ENCODE measurements at regions not wholly inside any gene's neighbourhood (a gene's known extent, or its start where the extent isn't known, plus 50 kb on each side); places are given as distances from the start of the nearest gene placed in this dataset.

DNA sequence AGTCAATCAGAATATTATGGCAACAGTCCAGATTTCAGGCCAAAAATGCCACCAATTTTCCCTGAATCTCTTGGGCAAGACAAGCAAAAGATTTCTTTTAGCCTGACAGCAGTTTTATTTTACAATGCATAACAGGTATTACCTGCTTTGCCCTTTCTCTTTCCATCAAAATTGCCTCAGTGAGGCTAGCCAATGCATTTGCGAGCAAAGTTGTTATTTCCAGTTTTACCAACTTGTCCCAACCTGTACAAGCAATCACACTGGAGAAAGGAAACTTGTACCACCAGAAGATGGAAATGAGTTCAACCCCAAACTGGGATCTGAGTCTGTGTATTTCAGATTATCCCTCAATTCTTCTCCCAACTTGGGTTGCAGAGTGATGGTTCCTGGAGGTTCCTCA lies 279.9 kb upstream of the CDYL start:
- Histone ChIP-seq H3K4me3 (ENCODE audit: low read length) (no peak overlapping the region), H3K27me3 (ENCODE audit: insufficient read depth, low read depth, low read length) (no peaks in the 10 kb centered on the region), H3F3A (ENCODE audit: insufficient read depth, low read length, poor library complexity, severe bottlenecking) (no peaks in the 10 kb centered on the region), H2AFZ (ENCODE audit: low read depth, low read length) (no peak overlapping the region), H3K9me2 (ENCODE audit: insufficient read depth, low read length) (no peaks in the 10 kb centered on the region), H3K9ac (ENCODE audit: low read length) (no peak overlapping the region), H3K27ac (ENCODE audit: low read length) (no peak overlapping the region), H3K36me3 (ENCODE audit: insufficient read depth, low read length) (no peaks in the 10 kb centered on the region), H3K4me2 (ENCODE audit: low read length) (no peak overlapping the region), H4K20me1 (ENCODE audit: insufficient read depth) (no peaks in the 10 kb centered on the region), H3K79me2 (replicated peaks; ENCODE audit: insufficient read depth, low read length) (no peaks in the 10 kb centered on the region), H3K9me3 (ENCODE audit: low read length) (no peaks in the 10 kb centered on the region)
- TF ChIP-seq, protein P1, sequence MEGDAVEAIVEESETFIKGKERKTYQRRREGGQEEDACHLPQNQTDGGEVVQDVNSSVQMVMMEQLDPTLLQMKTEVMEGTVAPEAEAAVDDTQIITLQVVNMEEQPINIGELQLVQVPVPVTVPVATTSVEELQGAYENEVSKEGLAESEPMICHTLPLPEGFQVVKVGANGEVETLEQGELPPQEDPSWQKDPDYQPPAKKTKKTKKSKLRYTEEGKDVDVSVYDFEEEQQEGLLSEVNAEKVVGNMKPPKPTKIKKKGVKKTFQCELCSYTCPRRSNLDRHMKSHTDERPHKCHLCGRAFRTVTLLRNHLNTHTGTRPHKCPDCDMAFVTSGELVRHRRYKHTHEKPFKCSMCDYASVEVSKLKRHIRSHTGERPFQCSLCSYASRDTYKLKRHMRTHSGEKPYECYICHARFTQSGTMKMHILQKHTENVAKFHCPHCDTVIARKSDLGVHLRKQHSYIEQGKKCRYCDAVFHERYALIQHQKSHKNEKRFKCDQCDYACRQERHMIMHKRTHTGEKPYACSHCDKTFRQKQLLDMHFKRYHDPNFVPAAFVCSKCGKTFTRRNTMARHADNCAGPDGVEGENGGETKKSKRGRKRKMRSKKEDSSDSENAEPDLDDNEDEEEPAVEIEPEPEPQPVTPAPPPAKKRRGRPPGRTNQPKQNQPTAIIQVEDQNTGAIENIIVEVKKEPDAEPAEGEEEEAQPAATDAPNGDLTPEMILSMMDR (IDR thresholded peaks at IDR 0.05; ENCODE audit: poor library complexity, severe bottlenecking): no peak
- TF ChIP-seq SMC3 (conservative IDR thresholded peaks at IDR 0.05; ENCODE audit: poor library complexity) (no peak), RAD21 (conservative IDR thresholded peaks at IDR 0.05) (no peak), POLR2AphosphoS5 (IDR thresholded peaks at IDR 0.05) (no peak), MXI1 (conservative IDR thresholded peaks at IDR 0.05; ENCODE audit: poor library complexity, severe bottlenecking) (no peak), EP300 (conservative IDR thresholded peaks at IDR 0.05; ENCODE audit: poor library complexity, severe bottlenecking) (no peak), TAF1 (IDR thresholded peaks at IDR 0.05; ENCODE audit: low read depth) (no peak)
- TF ChIP-seq, protein P2, sequence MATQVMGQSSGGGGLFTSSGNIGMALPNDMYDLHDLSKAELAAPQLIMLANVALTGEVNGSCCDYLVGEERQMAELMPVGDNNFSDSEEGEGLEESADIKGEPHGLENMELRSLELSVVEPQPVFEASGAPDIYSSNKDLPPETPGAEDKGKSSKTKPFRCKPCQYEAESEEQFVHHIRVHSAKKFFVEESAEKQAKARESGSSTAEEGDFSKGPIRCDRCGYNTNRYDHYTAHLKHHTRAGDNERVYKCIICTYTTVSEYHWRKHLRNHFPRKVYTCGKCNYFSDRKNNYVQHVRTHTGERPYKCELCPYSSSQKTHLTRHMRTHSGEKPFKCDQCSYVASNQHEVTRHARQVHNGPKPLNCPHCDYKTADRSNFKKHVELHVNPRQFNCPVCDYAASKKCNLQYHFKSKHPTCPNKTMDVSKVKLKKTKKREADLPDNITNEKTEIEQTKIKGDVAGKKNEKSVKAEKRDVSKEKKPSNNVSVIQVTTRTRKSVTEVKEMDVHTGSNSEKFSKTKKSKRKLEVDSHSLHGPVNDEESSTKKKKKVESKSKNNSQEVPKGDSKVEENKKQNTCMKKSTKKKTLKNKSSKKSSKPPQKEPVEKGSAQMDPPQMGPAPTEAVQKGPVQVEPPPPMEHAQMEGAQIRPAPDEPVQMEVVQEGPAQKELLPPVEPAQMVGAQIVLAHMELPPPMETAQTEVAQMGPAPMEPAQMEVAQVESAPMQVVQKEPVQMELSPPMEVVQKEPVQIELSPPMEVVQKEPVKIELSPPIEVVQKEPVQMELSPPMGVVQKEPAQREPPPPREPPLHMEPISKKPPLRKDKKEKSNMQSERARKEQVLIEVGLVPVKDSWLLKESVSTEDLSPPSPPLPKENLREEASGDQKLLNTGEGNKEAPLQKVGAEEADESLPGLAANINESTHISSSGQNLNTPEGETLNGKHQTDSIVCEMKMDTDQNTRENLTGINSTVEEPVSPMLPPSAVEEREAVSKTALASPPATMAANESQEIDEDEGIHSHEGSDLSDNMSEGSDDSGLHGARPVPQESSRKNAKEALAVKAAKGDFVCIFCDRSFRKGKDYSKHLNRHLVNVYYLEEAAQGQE (IDR thresholded peaks at IDR 0.05; ENCODE audit: borderline replicate concordance): no peak

DNA sequence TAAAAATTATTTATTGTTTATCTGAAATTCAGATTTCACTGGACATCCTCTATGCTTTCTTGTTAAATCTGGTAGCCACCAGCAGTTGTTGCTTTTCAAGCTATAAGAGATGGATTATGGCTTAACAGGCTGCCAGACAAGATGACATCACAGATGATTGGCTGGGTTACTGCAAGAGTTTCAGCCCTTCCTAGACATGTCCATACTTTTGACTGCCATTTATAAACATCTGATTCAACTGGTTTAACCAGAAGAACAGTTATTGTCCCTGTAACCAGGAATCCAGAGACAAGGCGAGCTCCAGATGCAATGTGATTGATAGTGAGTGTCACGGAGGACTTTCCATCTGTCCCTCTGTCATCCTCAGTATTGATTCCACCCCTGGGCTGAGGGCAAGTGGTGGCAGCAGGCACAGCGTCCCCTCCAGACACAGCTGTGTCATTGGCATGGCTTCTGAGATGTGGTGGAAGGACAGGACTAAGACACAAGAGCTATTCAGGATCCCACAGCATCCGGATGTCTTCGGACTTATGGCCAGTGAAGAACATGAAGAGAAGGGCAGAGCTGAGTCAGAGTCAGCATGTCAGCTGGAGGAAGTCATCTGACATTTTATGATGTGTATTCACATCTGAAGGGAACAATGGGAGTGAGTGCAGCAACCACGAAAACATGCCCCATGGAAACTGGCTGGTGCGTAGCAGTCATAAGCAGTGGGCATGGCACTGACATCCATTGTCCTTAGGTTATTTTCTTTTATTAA lies 284.5 kb upstream of the CDYL start:
- Histone ChIP-seq H3F3A (ENCODE audit: insufficient read depth, low read length, poor library complexity, severe bottlenecking) (no peaks in the 10 kb centered on the region), H4K20me1 (ENCODE audit: insufficient read depth) (no peaks in the 10 kb centered on the region), H3K79me2 (replicated peaks; ENCODE audit: insufficient read depth, low read length) (no peaks in the 10 kb centered on the region), H2AFZ (ENCODE audit: low read depth, low read length) (no peak overlapping the region), H3K4me3 (ENCODE audit: low read length) (no peak overlapping the region), H3K9me3 (ENCODE audit: low read length) (no peaks in the 10 kb centered on the region), H3K9ac (ENCODE audit: low read length) (no peak overlapping the region), H3K4me2 (ENCODE audit: low read length) (no peak overlapping the region), H3K27me3 (ENCODE audit: insufficient read depth, low read depth, low read length) (no peaks in the 10 kb centered on the region), H3K36me3 (ENCODE audit: insufficient read depth, low read length) (no peaks in the 10 kb centered on the region), H3K27ac (ENCODE audit: low read length) (no peak overlapping the region), H3K9me2 (ENCODE audit: insufficient read depth, low read length) (no peaks in the 10 kb centered on the region)
- TF ChIP-seq RAD21 (conservative IDR thresholded peaks at IDR 0.05) (no peak), EZH2 (IDR thresholded peaks at IDR 0.05; ENCODE audit: borderline replicate concordance, insufficient read depth, low read length, poor library complexity, severe bottlenecking) (no peak), MXI1 (conservative IDR thresholded peaks at IDR 0.05; ENCODE audit: poor library complexity, severe bottlenecking) (no peak), SMC3 (conservative IDR thresholded peaks at IDR 0.05; ENCODE audit: poor library complexity) (no peak), EP300 (conservative IDR thresholded peaks at IDR 0.05; ENCODE audit: poor library complexity, severe bottlenecking) (no peak), POLR2AphosphoS5 (IDR thresholded peaks at IDR 0.05) (no peak), TAF1 (IDR thresholded peaks at IDR 0.05; ENCODE audit: low read depth) (no peak)
- TF ChIP-seq, protein P1 (IDR thresholded peaks at IDR 0.05; ENCODE audit: poor library complexity, severe bottlenecking): no peak
- TF ChIP-seq, protein P2 (IDR thresholded peaks at IDR 0.05; ENCODE audit: borderline replicate concordance): no peak
